Left kidney (tissue), 1 donor: ENCODE measurements at regions not wholly inside any gene's neighbourhood (a gene's known extent, or its start where the extent isn't known, plus 50 kb on each side); places are given as distances from the start of the nearest gene placed in this dataset.
"Not testable (repeated sequence)": the region's sequence is repeated elsewhere in the genome, so short reads cannot be mapped to it uniquely, and the experiment has no call there.

Experiments
- DNase-seq: peaks from one replicate; pipeline ENCODE4 v3.0.0-alpha.2; 2013

DNA sequence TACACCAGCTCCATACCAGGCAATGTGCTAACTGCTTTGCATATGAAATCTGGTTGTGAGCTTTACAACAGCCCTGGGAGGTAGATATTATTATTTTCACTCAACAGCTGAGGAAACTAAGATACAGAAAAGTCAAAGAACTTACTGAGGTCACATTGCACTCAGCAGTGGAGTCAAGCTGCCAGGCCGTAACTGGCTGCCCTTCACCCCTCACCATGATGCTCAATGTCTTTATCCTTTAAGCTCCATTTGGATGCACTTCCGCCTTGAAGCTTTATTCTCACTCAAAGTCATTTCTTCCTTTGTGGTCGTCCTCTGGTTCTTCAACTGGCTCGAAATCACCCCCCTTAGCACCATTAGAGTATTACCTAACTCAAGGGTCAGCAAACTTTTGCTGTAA, 81.7 kb upstream of the RALGPS2 start:
- no peak for DNase-seq

DNA sequence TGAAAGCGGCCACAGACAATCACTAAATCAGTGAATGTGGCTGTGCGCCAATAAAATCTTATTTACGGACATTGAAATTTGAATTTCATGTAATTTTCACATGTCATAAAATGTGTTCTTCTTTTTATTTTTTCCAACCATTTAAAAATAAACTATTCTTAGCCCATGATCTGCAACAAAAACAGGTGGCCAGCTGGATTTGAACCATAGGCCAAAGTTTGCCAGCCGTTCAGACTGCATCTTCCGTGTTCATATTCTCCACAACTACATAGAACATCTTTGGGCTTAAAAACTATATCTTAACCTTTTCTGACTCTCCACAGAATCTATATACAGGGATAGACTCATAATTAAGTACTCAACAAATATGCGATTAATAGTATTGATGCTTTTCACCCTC, 81.2 kb upstream of the RALGPS2 start:
- no peak for DNase-seq

- DNase-seq: no peak
Observed at GRCh38 chr1:178644308-178645120, 80.5 kb upstream of the RALGPS2 start.

DNA sequence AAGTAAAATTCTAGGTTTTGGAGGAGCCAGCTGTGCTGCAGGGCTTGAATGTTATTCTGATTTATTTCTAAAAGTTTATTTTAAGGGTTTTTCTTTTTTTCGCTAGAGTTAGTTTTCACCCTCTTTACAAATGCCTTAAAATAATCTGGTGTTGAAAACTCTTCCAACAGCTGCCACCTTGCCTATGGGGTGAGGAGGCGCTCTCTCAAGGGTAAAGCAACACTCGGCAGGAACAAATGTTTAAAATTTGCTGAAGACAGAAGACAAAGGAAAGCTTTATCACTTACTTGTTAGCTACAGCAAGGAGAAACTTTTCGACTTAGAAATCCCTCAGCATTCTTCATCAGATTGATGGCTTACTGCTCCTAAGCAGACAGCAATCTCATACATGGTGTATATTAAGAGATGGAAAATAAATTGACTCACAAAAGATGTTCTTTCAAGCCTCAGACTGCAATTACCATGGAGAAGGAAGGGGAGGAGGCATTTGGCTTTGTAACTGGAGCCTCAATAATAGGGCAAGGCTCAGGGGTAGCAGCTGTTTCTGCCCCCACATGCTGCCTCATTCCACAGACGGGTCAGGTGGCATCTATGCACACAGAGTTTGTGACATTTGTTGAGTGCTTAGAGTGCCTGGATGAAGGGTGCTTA, 79.8 kb upstream of the RALGPS2 start:
- no peak for DNase-seq

DNA sequence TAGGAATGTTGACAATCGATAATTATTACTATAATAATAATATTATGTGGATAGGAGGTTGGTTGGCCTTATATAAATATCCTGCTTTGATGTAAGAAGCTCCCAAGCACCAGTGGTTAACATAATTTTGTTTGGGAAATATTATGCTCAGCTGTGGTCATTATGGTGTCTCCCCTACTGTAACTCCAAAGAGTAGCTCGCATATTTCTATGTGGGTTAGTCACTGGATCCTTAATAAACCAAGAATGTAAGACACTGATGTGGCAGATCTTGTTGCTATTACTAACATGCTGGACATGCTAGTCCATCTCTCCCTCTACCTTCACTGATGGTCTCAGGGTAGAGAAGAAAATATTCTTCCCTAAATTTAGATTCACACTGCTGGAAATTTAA, 79.2 kb upstream of the RALGPS2 start:
- DNase-seq: no peak

GRCh38 chr1:178646821-178647220, 78.2 kb upstream of the RALGPS2 start:
- no peak for DNase-seq

GRCh38 chr1:178648151-178648550, 76.9 kb upstream of the RALGPS2 start:
- DNase-seq: no peak

GRCh38 chr1:178649582-178650350, 75.3 kb upstream of the RALGPS2 start:
- no peak for DNase-seq

- DNase-seq: no peak
Observed at GRCh38 chr1:178650934-178651511, 74.0 kb upstream of the RALGPS2 start.

DNA sequence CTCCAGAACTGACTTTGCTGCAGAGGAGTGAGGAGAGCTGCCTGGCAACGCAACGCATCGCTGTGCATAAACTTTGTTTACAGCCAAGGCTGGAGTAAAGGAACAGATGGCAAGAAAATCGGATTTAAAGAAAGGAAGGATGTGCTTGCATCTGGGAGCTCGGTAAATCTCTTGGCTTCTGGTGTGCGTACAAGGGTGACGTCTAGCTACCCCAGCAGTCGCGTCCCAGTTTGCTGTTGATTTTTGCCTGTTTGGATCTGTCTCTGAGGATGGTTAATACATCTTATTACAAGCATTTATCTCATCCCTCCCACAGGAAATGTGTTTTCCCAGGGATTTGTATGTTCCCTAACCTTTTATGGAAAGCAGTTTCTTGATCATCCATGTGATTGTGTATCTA, 73.3 kb upstream of the RALGPS2 start:
- no peak for DNase-seq

- no peak for DNase-seq
Observed at GRCh38 chr1:178652506-178653490, 72.2 kb upstream of the RALGPS2 start.

GRCh38 chr1:178659789-178660208, 65.2 kb upstream of the RALGPS2 start:
- DNase-seq: no peak

- DNase-seq: no peak
Observed at GRCh38 chr1:178660461-178660860, 64.6 kb upstream of the RALGPS2 start.

- DNase-seq: no peak
Observed at GRCh38 chr1:178664278-178664677, 60.8 kb upstream of the RALGPS2 start.

DNA sequence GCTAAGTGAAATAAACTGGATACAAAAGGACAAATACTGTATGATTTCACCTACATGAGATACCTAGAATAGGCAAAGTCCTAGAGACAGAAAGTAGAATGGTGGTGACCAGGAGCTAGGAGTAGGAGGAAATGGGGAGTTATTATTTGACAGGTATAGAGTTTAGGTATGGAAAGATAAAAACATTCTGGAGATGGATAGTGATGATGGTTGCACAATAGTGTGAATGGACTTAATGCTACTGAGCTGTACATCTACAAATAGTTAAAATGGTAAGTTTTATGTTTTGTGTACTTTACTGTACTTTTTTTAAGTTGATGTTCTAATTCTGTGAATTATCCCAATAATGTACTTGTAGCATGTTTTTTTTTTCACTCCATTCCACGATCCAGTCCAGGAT, 59.5 kb upstream of the RALGPS2 start:
- no peak for DNase-seq

DNA sequence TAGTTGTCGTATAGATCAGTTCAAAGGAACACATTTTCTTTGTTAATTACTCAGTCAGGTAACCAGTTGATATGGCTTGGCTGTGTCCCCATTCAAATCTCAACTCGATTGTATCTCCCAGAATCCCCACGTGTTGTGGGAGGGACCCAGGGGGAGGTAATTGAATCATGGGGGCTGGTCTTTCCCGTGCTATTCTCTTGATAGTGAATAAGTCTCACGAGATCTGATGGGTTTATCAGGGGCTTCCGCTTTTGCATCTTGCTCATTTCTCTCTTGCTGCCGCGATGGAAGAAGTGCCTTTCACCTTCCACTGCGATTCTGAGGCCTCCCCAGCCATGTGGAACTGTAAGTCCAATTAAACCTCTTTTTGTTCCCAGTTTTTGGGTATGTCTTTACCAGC, 58.2 kb upstream of the RALGPS2 start:
- not testable (repeated sequence) for DNase-seq

DNA sequence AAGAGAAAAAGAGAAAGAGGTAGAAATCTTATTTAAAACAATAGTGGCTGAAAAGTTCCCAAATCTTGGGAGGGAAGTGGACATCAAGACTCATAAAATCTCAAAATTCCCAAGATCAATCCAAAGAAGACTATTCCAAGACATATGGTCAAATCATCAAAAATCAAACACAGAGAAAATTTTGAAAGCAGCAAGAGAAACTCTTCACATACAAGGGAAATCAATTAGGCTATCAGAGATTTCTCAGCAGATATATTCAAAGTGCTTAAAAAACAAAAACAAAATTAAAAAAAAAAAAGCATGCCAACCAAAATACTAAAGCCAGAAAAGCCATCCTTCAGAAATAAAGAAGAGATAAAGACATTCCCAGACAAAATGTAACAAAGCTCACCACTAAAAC, 52.6 kb upstream of the RALGPS2 start:
- DNase-seq: no peak

GRCh38 chr1:178674559-178674958, 50.5 kb upstream of the RALGPS2 start:
- DNase-seq: not testable (repeated sequence)
